HEK293T (cell line): ENCODE measurements at regions not wholly inside any gene's neighbourhood (a gene's known extent, or its start where the extent isn't known, plus 50 kb on each side); places are given as distances from the start of the nearest gene placed in this dataset.

ENCODE experiments used
- ARNT ChIP-seq: fragments of 450-650 bp; IDR thresholded peaks from 2 replicates; pipeline ENCODE4 v1.6.1; 2017; ENCODE audit warnings: mild to moderate bottlenecking
- BHLHE40 ChIP-seq: fragments of 450-650 bp; IDR thresholded peaks from 2 replicates; pipeline ENCODE4 v1.6.1; 2016; ENCODE audit warnings: mild to moderate bottlenecking, moderate library complexity, borderline replicate concordance
- ELF4 ChIP-seq: fragments of 450-650 bp; IDR thresholded peaks from 2 replicates; pipeline ENCODE4 v1.6.1; 2017; ENCODE audit warnings: antibody characterized with exemption
- FOXA1 ChIP-seq: fragments of 450-650 bp; IDR thresholded peaks from 2 replicates; pipeline ENCODE4 v1.6.1; 2016; ENCODE audit warnings: mild to moderate bottlenecking
- FOXK2 ChIP-seq: fragments of 450-650 bp; IDR thresholded peaks from 2 replicates; pipeline ENCODE4 v1.6.1; 2016; ENCODE audit warnings: mild to moderate bottlenecking
- FOXM1 ChIP-seq: fragments of 450-650 bp; IDR thresholded peaks from 2 replicates; pipeline ENCODE4 v1.6.1; 2017; ENCODE audit warnings: mild to moderate bottlenecking, borderline replicate concordance
- HDGF ChIP-seq: fragments of 450-650 bp; IDR thresholded peaks from 2 replicates; pipeline ENCODE4 v1.6.1; 2017; ENCODE audit warnings: antibody characterized with exemption, borderline replicate concordance
- L3MBTL2 ChIP-seq: fragments of 450-650 bp; conservative IDR thresholded peaks from 2 replicates; pipeline ENCODE4 v1.6.1; 2016; ENCODE audit warnings: mild to moderate bottlenecking
- LEF1 ChIP-seq: fragments of 450-650 bp; IDR thresholded peaks from 2 replicates; pipeline ENCODE4 v1.6.1; 2017; ENCODE audit warnings: mild to moderate bottlenecking, borderline replicate concordance
- SP1 ChIP-seq: fragments of 450-650 bp; IDR thresholded peaks from 2 replicates; pipeline ENCODE4 v1.6.1; 2017
- SUZ12 ChIP-seq: fragments of 450-650 bp; IDR thresholded peaks from 2 replicates; pipeline ENCODE4 v1.6.1; 2016; ENCODE audit warnings: mild to moderate bottlenecking
- TARDBP ChIP-seq: fragments of 450-650 bp; IDR thresholded peaks from 2 replicates; pipeline ENCODE4 v1.6.1; 2016

- TF ChIP-seq BHLHE40 (no peak), SP1 (no peak), HDGF (no peak), FOXM1 (no peak), FOXK2 (no peak), L3MBTL2 (no peak), ARNT (no peak), LEF1 (no peak), SUZ12 (no peak), FOXA1 (no peak), TARDBP (no peak), ELF4 (no peak)
Measured at GRCh38 chr13:33450956-33451709, 165.6 kb upstream of the STARD13 start.
